Esophagus (tissue), 2 donors: ENCODE measurements at regions not wholly inside any gene's neighbourhood (a gene's known extent, or its start where the extent isn't known, plus 50 kb on each side); places are given as distances from the start of the nearest gene placed in this dataset.
"Not testable (repeated sequence)": the region's sequence is repeated elsewhere in the genome, so short reads cannot be mapped to it uniquely, and the experiment has no call there.

Experiments used
- H3K27ac ChIP-seq, 2 donors: one replicate each; pipeline ENCODE4 v1.5.1; 2013; ENCODE audit warnings: low read depth in 2 of 2, mild to moderate bottlenecking in 2 of 2, inconsistent platforms in 1 of 2, low read length in 1 of 2, moderate library complexity in 1 of 2
- H3K27me3 ChIP-seq, 2 donors: one replicate each; pipeline ENCODE4 v1.6.1; 2013; ENCODE audit warnings: low read length in 2 of 2, control low read depth in 1 of 2, mild to moderate bottlenecking in 1 of 2; ENCODE audit not compliant: insufficient read depth in 2 of 2, control insufficient read depth in 1 of 2
- H3K36me3 ChIP-seq, 2 donors: one replicate each; pipeline ENCODE4 v1.6.1; 2013; ENCODE audit warnings: low read length in 1 of 2; ENCODE audit not compliant: control insufficient read depth in 2 of 2, insufficient read depth in 2 of 2
- H3K4me1 ChIP-seq, 2 donors: one replicate each; pipeline ENCODE4 v1.6.1; 2013; ENCODE audit warnings: low read length in 1 of 2; ENCODE audit not compliant: control insufficient read depth in 2 of 2, insufficient read depth in 2 of 2
- H3K4me3 ChIP-seq, 2 donors: one replicate each; pipeline ENCODE4 v1.5.1; 2013; ENCODE audit warnings: low read length in 2 of 2, mild to moderate bottlenecking in 2 of 2, low read depth in 1 of 2, moderate library complexity in 1 of 2
- H3K9me3 ChIP-seq, 2 donors: one replicate each; pipeline ENCODE4 v1.6.1; 2013; ENCODE audit warnings: mild to moderate bottlenecking in 2 of 2, low read depth in 1 of 2, low read length in 1 of 2, moderate library complexity in 1 of 2; ENCODE audit not compliant: control insufficient read depth in 2 of 2, insufficient read depth in 1 of 2
- WGBS, 2 donors: extraction: QIAGEN DNeasy Blood & Tissue Kit; methylation state at CpG; one replicate each; pipeline ENCODE4 v1.1.7; 2013; 5-methylcytosine and 5-hydroxymethylcytosine counted together
- donor health status: healthy with polysubstance abuse.
- donor health status: Bipolar disorder and iron deficiency.

DNA sequence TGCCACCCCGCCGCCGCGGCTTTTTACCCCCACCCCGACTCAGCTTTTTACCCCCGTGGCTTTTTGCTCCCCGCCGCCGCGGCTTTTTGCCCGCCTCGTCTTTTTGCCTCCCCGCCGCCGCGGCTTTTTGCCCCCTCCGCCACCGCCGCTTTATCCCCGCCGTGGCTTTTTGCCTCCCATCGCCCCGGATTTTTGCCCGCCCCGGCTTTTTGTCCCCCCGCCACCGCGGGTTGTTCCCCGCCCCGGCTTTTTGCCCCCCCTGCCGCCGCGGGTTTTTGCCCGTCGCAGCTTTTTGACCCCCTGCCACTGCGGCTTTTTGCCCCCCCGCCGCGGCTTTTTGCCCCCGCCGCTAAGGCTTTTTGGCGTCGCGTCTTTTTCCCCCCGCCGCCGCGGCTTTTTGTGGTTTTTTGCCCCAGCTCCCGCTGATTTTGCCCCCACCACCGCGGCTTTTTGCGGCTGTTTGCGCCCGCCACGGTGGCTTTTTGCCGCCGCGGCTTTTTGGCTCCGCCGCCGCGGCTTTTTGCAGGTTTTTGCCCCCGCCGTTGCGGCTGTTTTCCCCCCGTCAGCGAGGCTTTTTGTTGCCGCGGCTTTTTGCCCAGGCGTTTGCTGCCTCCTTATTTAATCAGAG is 597.2 kb downstream of the GOLGA6L6 start:
- WGBS, 2 donors, result 55% methylated on average over 68 to 70 of the region's 70 CpGs
- no peaks in the 10 kb centered on the region for H3K36me3 ChIP-seq
- H3K4me3 ChIP-seq, result no peak overlapping the region
- H3K4me1 ChIP-seq, result no peaks in the 10 kb centered on the region
- peaks cover 0 to 10% of the 10 kb centered on the region in 2 donors for H3K9me3 ChIP-seq
- no peak overlapping the region for H3K27ac ChIP-seq
- H3K27me3 ChIP-seq, result no peaks in the 10 kb centered on the region

DNA sequence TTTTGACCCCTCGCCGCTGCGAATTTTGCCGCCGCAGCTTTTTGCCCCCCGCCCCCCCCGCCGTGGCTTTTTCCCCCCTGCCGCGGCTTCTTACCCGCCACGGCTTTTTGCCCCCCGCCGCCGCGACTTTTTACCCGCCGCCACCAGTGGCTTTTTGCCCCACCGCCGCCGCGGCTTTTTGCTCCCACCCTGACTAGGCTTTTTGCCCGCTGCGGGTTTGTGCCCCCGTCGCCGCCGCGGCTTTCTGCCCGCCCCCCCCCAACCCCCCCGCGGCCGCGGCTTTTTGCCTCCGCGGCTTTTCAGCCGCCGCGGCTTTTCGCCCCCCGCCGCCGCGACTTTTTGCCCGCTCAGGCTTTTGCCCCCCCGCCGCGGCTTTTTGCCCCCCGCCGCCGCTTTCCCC is 598.1 kb downstream of the GOLGA6L6 start:
- Histone ChIP-seq H3K27me3 (no peaks in the 10 kb centered on the region), H3K4me3 (no peak overlapping the region), H3K9me3 (peaks cover 0 to 10% of the 10 kb centered on the region in 2 donors), H3K4me1 (no peaks in the 10 kb centered on the region), H3K27ac (no peak overlapping the region), H3K36me3 (no peaks in the 10 kb centered on the region)
- WGBS, 2 donors, result 49 to 61% methylated on average over 17 to 50 of the region's 51 CpGs

DNA sequence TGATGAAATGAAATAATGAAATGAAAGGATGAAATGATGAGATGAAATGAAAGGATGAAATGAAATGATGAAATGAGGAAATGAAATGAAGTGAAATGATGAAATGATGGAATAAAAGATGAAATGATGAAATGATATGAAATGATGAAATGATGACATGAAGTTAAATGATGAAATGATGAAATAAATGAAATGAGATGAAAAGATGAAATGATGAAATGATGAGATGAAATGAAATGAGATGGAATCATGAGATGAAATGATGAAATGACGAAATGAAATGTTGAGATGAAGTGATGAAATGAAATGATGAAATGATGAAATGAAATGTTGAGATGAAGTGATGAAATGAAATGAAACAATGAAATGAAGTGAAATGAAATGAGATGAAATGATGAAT is 638.3 kb downstream of the GOLGA6L6 start:
- H3K4me3 ChIP-seq, H3K36me3 ChIP-seq, H3K4me1 ChIP-seq, H3K27me3 ChIP-seq, H3K9me3 ChIP-seq, H3K27ac ChIP-seq: not testable (repeated sequence)
- 38 to 45% methylated on average over 1 of the region's 1 CpG for WGBS, 2 donors

DNA sequence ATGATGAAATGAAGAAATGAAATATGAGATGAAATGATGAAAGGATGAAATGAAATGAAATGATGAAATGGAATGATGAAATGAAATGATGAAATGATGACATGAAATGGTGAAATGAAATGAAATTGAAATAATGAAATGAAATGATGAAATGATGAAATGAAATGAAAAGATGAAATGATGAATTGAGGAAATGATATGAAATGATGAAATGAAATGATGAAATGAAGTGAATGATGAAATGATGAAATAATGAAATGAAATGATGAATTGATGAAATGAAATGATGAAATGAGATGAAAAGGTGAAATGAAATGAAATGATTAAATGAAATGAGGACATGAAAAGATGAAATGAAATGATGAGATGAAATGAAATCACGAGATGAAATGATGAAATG is 639.2 kb downstream of the GOLGA6L6 start:
- H3K36me3 ChIP-seq, H3K4me1 ChIP-seq, H3K4me3 ChIP-seq, H3K9me3 ChIP-seq, H3K27ac ChIP-seq, H3K27me3 ChIP-seq: not testable (repeated sequence)
- 63 to 76% methylated on average over 1 of the region's 1 CpG for WGBS, 2 donors

GRCh38 chr15:19901414-19901813 is 640.2 kb downstream of the GOLGA6L6 start:
- WGBS, 2 donors, result 68 to 77% methylated on average over 4 of the region's 4 CpGs

DNA sequence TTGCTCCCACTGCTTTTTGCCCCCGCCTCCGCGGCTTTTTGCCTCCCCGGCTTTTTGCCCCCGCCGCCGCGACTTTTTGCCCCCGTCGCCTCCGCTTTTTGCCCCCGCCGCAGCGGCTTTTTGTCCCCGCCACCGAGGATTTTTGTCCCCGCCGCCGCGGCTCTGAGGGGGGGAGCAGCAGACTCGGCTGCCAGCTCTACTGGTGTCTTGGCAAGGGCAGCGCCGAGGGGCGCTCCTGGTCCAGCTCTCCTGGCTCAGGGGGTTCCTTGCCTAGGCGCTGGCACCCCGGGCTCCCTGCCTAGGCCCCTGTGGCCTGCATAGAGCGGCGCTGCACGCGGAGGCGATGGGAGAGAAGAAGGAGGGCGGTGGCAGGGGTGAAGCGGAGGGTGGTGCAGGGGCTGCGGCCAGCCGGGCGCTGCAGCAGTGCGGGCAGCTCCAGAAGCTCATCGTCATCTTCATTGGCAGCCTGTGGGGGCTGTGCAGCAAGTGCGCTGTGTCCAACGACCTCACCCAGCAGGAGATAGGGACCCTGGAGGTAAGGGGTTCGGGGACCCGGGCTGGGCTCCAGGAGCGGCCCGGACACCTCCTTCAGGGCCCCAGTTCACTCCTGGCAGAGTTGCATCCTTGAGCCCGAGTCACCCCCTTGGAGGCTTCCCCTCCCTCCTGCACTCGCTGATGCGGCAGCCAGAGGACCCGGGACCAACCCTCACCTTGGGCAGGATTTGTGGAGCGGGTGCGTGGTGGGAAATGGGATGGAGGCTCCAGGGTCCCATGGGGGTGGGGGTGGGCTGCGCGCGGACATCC is 642.4 kb downstream of the GOLGA6L6 start:
- H3K27me3 ChIP-seq, result no peaks in the 10 kb centered on the region
- H3K9me3 ChIP-seq, result peaks cover 0 to 10% of the 10 kb centered on the region in 2 donors
- 68 to 75% methylated on average over 48 to 53 of the region's 53 CpGs for WGBS, 2 donors
- no peaks in the 10 kb centered on the region for H3K36me3 ChIP-seq
- no peak overlapping the region for H3K4me3 ChIP-seq
- no peak overlapping the region for H3K27ac ChIP-seq
- no peaks in the 10 kb centered on the region for H3K4me1 ChIP-seq

More at GRCh38 chr15:19901414-19901813, 640.2 kb downstream of the GOLGA6L6 start:
- H3K27ac ChIP-seq, H3K4me1 ChIP-seq, H3K36me3 ChIP-seq, H3K9me3 ChIP-seq, H3K4me3 ChIP-seq, H3K27me3 ChIP-seq: not testable (repeated sequence)

DNA sequence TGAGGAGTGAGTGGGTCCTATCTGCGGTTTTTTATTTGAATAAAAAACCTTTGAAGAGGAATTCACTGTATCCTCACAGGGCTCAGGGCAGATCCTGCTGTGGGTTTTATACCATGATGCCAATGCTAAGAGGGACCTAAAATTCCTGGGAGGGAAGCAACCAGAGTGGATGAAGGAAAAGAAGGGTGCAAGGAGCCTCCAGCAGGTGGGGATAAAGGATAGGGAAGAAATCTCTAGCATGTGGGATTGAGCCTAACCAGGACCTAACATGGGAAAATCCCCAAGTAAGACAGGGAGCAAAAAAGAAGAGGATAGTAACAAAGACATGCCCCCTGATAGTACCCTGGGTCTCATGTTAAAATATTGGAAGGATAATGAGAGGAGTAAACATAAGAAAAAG is 652.8 kb downstream of the GOLGA6L6 start:
- not testable (repeated sequence) for H3K4me3 ChIP-seq, H3K27ac ChIP-seq, H3K4me1 ChIP-seq, H3K27me3 ChIP-seq, H3K9me3 ChIP-seq, H3K36me3 ChIP-seq
- WGBS, 2 donors, result 48% methylated on average over 1 of the region's 1 CpG; no CpG with 5 or more reads in 1 of the 2 donors

DNA sequence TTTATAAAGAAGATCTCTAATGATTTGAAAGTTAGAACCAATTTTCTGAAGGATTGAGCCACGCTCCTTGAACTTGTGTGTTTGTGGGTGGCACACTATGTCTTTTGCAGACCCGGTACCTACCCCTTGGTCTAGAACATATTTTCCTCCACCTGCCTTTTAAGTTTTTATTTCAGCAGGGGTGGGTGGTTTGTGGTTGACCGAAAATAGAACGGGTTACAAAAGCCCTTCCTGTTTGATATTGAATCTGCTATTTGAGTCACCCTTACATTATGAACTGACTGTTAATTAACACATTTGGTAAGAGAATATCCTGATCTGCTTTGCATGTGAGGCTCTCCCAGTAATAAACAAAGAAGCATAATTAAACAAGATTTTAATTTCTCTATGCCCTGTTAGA is 697.5 kb downstream of the GOLGA6L6 start:
- WGBS, 2 donors, result 62 to 71% methylated on average over 4 of the region's 4 CpGs
- H3K9me3 ChIP-seq, H3K27me3 ChIP-seq, H3K36me3 ChIP-seq, H3K27ac ChIP-seq, H3K4me3 ChIP-seq, H3K4me1 ChIP-seq: not testable (repeated sequence)
